MM.1S (cell line): ENCODE measurements at regions not wholly inside any gene's neighbourhood (a gene's known extent, or its start where the extent isn't known, plus 50 kb on each side); places are given as distances from the start of the nearest gene placed in this dataset.

ENCODE experiments used
- DNase-seq: peaks from one replicate; pipeline ENCODE4 v3.0.0-alpha.2; 2015
- H2AFZ ChIP-seq: fragments of 300-600 bp; sonication (generic); 2 replicates; pipeline ENCODE4 v1.6.0; 2016; ENCODE audit warnings: antibody characterized with exemption, low read length
- H3F3A ChIP-seq: fragments of 300-600 bp; sonication (generic); 2 replicates; pipeline ENCODE4 v1.6.1; 2016; ENCODE audit warnings: mild to moderate bottlenecking, antibody characterized with exemption, low read length, moderate library complexity, mixed read lengths; ENCODE audit not compliant: insufficient read depth
- H3K27ac ChIP-seq: fragments of 300-600 bp; sonication (generic); 2 replicates; pipeline ENCODE4 v1.5.1; 2016; ENCODE audit warnings: mild to moderate bottlenecking, low read length
- H3K27me3 ChIP-seq: fragments of 300-600 bp; sonication (generic); replicated peaks from 2 replicates; pipeline ENCODE4 v1.6.0; 2016; ENCODE audit warnings: low read length; ENCODE audit not compliant: insufficient read depth
- H3K36me3 ChIP-seq: fragments of 300-600 bp; sonication (generic); replicated peaks from 2 replicates; pipeline ENCODE4 v1.6.1; 2016; ENCODE audit warnings: mild to moderate bottlenecking, low read length, mixed read lengths; ENCODE audit not compliant: insufficient read depth
- H3K4me1 ChIP-seq: fragments of 300-600 bp; sonication (generic); 2 replicates; pipeline ENCODE4 v1.6.1; 2016; ENCODE audit warnings: low read length, mixed read lengths
- H3K4me2 ChIP-seq: fragments of 300-600 bp; sonication (generic); 2 replicates; pipeline ENCODE4 v1.6.0; 2016; ENCODE audit warnings: low read depth, low read length
- H3K4me3 ChIP-seq: fragments of 300-600 bp; sonication (generic); 2 replicates; pipeline ENCODE4 v1.5.1; 2016; ENCODE audit warnings: low read length, mixed read lengths
- H3K79me2 ChIP-seq: fragments of 300-600 bp; sonication (generic); 2 replicates; pipeline ENCODE4 v1.6.1; 2016; ENCODE audit warnings: mixed run types, low read length, mixed read lengths
- H3K9ac ChIP-seq: fragments of 300-600 bp; sonication (generic); 2 replicates; pipeline ENCODE4 v1.6.1; 2016; ENCODE audit warnings: low read length, mixed read lengths
- H3K9me2 ChIP-seq: fragments of 300-600 bp; sonication (generic); replicated peaks from 2 replicates; pipeline ENCODE4 v1.6.1; 2016; ENCODE audit warnings: mild to moderate bottlenecking, low read length, mixed read lengths; ENCODE audit not compliant: insufficient read depth
- H3K9me3 ChIP-seq: fragments of 300-600 bp; sonication (generic); replicated peaks from 2 replicates; pipeline ENCODE4 v1.6.1; 2016; ENCODE audit warnings: mild to moderate bottlenecking, low read length, mixed read lengths; ENCODE audit not compliant: insufficient read depth
- H4K20me1 ChIP-seq: fragments of 300-600 bp; sonication (generic); 2 replicates; pipeline ENCODE4 v1.6.1; 2016; ENCODE audit warnings: mild to moderate bottlenecking, low read length, moderate library complexity, mixed read lengths; ENCODE audit not compliant: insufficient read depth
- CTCF ChIP-seq: fragments of 300-600 bp; sonication (generic); IDR thresholded peaks from 2 replicates; pipeline ENCODE4 v1.5.1; 2016; ENCODE audit warnings: antibody characterized with exemption, low read length, mixed read lengths
- EZH2 ChIP-seq: fragments of 300-600 bp; sonication (generic); optimal IDR thresholded peaks from 2 replicates; pipeline ENCODE3; 2017; ENCODE audit warnings: low read depth, mild to moderate bottlenecking, antibody characterized with exemption, low read length, mixed read lengths
- EZH2phosphoT487 ChIP-seq: fragments of 300-600 bp; sonication (generic); IDR thresholded peaks from 2 replicates; pipeline ENCODE4 v1.6.1; 2018; ENCODE audit warnings: antibody characterized with exemption, low read length

- H3K4me3 ChIP-seq: no peak overlapping the region
- H3K27ac ChIP-seq: no peak overlapping the region
- no peak overlapping the region for H3K9ac ChIP-seq
- H3F3A ChIP-seq: no peaks in the 10 kb centered on the region
- peaks cover 85% of the 10 kb centered on the region for H3K27me3 ChIP-seq
- H3K9me3 ChIP-seq: no peaks in the 10 kb centered on the region
- TF ChIP-seq EZH2: no peak
- TF ChIP-seq EZH2phosphoT487: no peak
- no peak for TF ChIP-seq CTCF
- no peaks in the 10 kb centered on the region for H3K36me3 ChIP-seq
- H2AFZ ChIP-seq: no peak overlapping the region
- no peaks in the 10 kb centered on the region for H4K20me1 ChIP-seq
- H3K9me2 ChIP-seq: no peaks in the 10 kb centered on the region
- H3K4me2 ChIP-seq: no peak overlapping the region
- H3K4me1 ChIP-seq: no peaks in the 10 kb centered on the region
- H3K79me2 ChIP-seq: no peaks in the 10 kb centered on the region
- no peak for DNase-seq
These were observed 66.1 kb upstream of the PAX2 start for GRCh38 chr10:100679327-100679726.

GRCh38 chr10:100683004-100683403 is 62.4 kb upstream of the PAX2 start:
- Histone ChIP-seq H3K79me2 (no peaks in the 10 kb centered on the region), H3K27ac (no peak overlapping the region), H4K20me1 (no peaks in the 10 kb centered on the region), H3K36me3 (no peaks in the 10 kb centered on the region), H3K4me1 (no peaks in the 10 kb centered on the region), H3F3A (no peaks in the 10 kb centered on the region), H3K4me3 (no peak overlapping the region), H2AFZ (no peak overlapping the region), H3K4me2 (no peak overlapping the region), H3K9me3 (no peaks in the 10 kb centered on the region), H3K27me3 (peaks cover 97% of the 10 kb centered on the region), H3K9ac (no peak overlapping the region), H3K9me2 (no peaks in the 10 kb centered on the region)
- no peak for DNase-seq
- no peak for TF ChIP-seq EZH2
- no peak for TF ChIP-seq CTCF
- no peak for TF ChIP-seq EZH2phosphoT487

GRCh38 chr10:100683545-100684300 is 61.7 kb upstream of the PAX2 start:
- H4K20me1 ChIP-seq: no peaks in the 10 kb centered on the region

More at GRCh38 chr10:100683545-100684300, 61.7 kb upstream of the PAX2 start:
- peaks cover 97% of the 10 kb centered on the region for H3K27me3 ChIP-seq
- H3K36me3 ChIP-seq: no peaks in the 10 kb centered on the region
- no peak overlapping the region for H3K4me2 ChIP-seq
- DNase-seq: no peak
- H2AFZ ChIP-seq: no peak overlapping the region
- H3F3A ChIP-seq: no peaks in the 10 kb centered on the region
- H3K9ac ChIP-seq: no peak overlapping the region
- no peaks in the 10 kb centered on the region for H3K9me3 ChIP-seq
- H3K4me1 ChIP-seq: no peaks in the 10 kb centered on the region
- H3K79me2 ChIP-seq: no peaks in the 10 kb centered on the region
- TF ChIP-seq CTCF (no peak), EZH2 (no peak), EZH2phosphoT487 (no peak)
- no peak overlapping the region for H3K4me3 ChIP-seq
- H3K27ac ChIP-seq: no peak overlapping the region
- no peaks in the 10 kb centered on the region for H3K9me2 ChIP-seq
